ENCODE measurements at regions not wholly inside any gene's neighbourhood (a gene's known extent, or its start where the extent isn't known, plus 50 kb on each side); places are given as distances from the start of the nearest gene placed in this dataset.

- TF ChIP-seq CTCF (IDR thresholded peaks at IDR 0.05) (no peak), EP300 (IDR thresholded peaks at IDR 0.05) (no peak)
These were observed 296.1 kb downstream of the RPLP1 start for GRCh38 chr15:69748576-69749185.

All from tibial nerve (tissue), 4 donors.